ENCODE measurements at regions not wholly inside any gene's neighbourhood (a gene's known extent, or its start where the extent isn't known, plus 50 kb on each side); places are given as distances from the start of the nearest gene placed in this dataset.

DNA sequence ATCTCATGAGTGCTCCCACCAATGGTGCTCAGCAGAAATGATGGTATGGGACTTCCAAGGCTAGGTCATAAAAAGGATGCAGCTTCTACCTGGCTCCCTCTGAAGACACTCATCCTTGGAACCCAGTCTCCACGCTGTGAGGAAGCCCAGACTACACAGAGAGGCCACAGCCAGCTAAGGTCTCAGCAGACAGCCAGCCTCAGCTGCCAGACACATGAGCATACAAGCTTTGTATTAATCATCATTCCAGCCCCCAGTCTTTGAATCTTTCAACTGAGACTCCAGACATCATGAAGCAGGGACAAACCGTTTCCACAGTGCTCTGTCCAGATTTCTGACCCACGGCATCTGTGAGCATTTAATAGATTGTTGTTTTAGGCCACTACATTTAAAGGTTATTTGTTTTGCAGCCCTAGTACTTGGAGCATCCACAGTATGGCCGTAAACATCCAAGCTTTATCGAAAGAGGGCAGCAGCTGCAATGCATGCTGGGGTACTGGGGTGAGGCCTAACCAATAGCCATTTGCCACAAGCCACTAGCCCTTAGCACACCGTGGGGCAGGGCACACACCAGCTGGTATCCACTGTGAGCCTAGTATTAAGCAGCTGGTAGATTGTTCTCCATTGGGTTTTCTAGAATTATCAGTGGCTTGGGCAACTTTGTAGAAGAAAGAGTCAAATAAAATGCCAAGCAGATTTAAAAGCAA lies 449.1 kb downstream of the BCOR start:
- TF ChIP-seq CTCF (IDR thresholded peaks at IDR 0.05; ENCODE audit: insufficient read depth, low read length, poor library complexity, severe bottlenecking) (no peak), EZH2phosphoT487 (conservative IDR thresholded peaks at IDR 0.05; ENCODE audit: low read length) (no peak)
